ENCODE measurements at regions not wholly inside any gene's neighbourhood (a gene's known extent, or its start where the extent isn't known, plus 50 kb on each side); places are given as distances from the start of the nearest gene placed in this dataset.

DNA sequence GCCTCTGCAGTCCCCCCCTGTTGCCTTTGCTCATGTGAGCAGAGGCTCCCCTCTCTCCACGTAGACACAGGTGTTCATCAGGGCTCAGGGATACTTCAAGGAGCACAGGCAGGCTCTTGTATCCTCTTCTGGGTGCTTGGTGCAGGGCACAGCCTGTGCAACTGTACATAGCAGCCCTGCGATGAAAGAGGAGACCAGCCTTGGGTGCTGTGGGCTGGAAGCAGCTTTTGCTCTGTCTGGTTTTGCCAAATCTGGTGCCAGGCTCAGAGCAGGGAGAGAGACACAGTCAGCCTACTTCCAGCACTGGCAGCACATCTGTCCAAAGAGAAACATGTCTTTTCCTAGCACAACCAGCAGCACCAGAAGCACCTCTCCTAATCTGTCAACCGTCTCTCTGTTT lies 132.1 kb downstream of the ETS2 start:
- no peak for TF ChIP-seq CTCF (IDR thresholded peaks at IDR 0.05; ENCODE audit: borderline replicate concordance, insufficient read depth, low read depth, low read length)
- no peak overlapping the region for H3K4me3 ChIP-seq (ENCODE audit: low read depth, low read length)

DNA sequence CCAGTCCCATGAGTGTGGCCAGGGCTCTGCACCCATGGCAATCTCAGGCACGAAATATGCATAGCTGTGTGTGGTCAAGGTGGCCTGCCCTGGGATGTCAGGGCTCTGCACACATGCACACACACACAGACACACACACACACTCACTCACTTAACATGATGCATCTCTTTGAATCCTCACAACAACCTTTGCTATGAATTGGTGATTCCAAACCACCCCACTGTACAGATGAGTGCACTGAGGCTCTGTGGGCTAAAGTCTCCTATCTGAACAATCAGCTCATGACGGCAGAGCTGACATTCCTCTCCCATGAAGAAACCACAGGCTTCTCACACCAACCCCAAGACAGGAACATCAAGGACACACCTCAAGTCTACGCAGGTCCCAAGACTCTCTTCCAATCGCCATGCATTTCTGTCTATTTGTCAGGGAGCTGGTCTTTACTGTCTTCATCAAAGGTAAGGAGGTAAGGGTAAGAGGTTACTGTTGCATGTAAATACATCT lies 131.6 kb downstream of the ETS2 start:
- TF ChIP-seq CTCF (IDR thresholded peaks at IDR 0.05; ENCODE audit: borderline replicate concordance, insufficient read depth, low read depth, low read length), result no peak
- H3K4me3 ChIP-seq (ENCODE audit: low read depth, low read length), result no peak overlapping the region

DNA sequence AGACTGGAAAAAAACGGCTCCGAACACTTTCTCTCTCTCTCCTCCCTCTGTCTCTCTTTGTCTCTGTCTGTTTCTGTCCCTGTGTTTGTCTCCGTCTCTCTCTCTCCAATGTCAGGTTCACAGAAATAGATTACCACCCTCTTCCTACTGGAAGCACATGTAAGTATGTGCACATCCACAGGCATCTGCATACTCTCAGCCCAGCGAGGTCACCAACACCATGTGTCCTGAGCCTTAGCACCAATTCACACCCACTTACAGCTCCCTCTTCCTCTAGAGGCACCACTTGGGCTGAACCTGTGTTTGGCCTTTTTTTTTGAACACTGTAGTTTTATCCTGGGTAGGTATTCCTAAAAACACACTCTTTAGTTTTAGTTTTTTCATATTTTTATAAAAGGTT lies 130.5 kb downstream of the ETS2 start:
- no peak overlapping the region for H3K4me3 ChIP-seq (ENCODE audit: low read depth, low read length)
- no peak for TF ChIP-seq CTCF (IDR thresholded peaks at IDR 0.05; ENCODE audit: borderline replicate concordance, insufficient read depth, low read depth, low read length)

DNA sequence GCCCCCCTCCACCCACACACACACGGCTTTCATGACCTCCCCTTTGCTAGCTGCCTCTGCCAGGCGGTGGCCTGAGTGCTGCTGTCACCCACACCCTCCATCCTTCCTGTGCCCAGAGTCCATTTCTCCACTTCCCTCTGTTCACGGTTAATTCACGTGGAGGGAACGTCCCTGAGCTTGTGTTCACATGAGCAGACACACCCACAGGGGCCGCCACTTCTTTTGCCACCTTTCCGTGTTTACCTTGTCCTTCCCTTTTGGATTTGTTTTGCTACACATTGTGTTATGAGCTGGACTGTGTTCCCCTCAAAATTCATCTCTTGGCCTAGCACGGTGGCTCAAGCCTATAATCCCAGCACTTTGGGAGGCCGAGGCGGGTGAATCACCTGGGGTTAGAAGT lies 128.0 kb downstream of the ETS2 start:
- H3K4me3 ChIP-seq (ENCODE audit: low read depth, low read length), result no peak overlapping the region
- TF ChIP-seq CTCF (IDR thresholded peaks at IDR 0.05; ENCODE audit: borderline replicate concordance, insufficient read depth, low read depth, low read length), result no peak

DNA sequence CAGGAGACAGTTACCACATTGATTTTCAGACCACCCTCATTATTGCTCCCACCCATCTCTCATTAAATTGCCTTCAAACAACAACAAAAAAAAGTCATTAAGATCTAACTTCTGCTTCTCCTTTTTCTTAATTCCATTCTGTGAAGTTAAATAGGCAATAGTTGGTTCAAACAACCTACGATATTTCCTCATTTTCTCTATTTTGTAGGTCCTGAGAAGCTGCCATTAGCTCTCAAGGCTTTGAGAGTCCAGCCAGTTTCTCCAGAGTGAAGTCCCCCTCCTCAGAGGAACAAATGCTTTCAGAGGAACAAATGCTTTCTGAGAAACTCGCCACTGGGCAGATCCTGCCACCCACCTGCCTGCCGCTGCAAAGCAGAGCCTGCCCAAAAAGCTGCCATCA lies 125.6 kb downstream of the ETS2 start:
- H3K4me3 ChIP-seq (ENCODE audit: low read depth, low read length), result no peak overlapping the region
- TF ChIP-seq CTCF (IDR thresholded peaks at IDR 0.05; ENCODE audit: borderline replicate concordance, insufficient read depth, low read depth, low read length), result no peak

GRCh38 chr21:38930853-38931252 lies 125.1 kb downstream of the ETS2 start:
- no peak for TF ChIP-seq CTCF (IDR thresholded peaks at IDR 0.05; ENCODE audit: borderline replicate concordance, insufficient read depth, low read depth, low read length)
- H3K4me3 ChIP-seq (ENCODE audit: low read depth, low read length), result no peak overlapping the region

DNA sequence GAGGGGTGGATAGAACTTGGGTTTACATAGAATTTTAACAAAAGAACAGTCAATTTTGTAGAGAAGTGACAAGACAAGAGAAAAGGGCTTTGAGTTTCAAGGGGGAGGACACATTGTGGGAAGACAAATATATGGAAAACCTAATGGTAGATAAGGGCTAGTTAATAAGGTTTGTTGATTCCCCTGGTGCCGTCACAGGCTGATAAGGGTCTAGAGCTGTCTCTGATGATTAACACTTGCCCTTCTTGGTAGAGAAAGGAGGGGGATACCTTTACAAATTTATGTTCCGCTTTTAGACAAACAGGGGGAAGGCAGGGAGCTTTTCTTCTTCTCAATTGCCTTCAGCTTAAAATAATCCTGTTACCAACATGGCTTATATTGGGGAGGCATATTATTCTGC lies 124.3 kb downstream of the ETS2 start:
- TF ChIP-seq CTCF (IDR thresholded peaks at IDR 0.05; ENCODE audit: borderline replicate concordance, insufficient read depth, low read depth, low read length), result no peak
- no peak overlapping the region for H3K4me3 ChIP-seq (ENCODE audit: low read depth, low read length)

Data from GM12875 (cell line).